Effector memory CD8-positive, alpha-beta T cell (primary cell): ENCODE measurements at regions not wholly inside any gene's neighbourhood (a gene's known extent, or its start where the extent isn't known, plus 50 kb on each side); places are given as distances from the start of the nearest gene placed in this dataset.
"Not testable (repeated sequence)": the region's sequence is repeated elsewhere in the genome, so short reads cannot be mapped to it uniquely, and the experiment has no call there.

Experiments
- ATAC-seq: fragments of 150-1000 bp; cut with Tn5 transposase; replicated peaks from 2 replicates; pipeline ENCODE4 v1.10.0; 2021; ENCODE audit warnings: mild to moderate bottlenecking, moderate library complexity
- DNase-seq, 3 experiments: peaks; one replicate each; pipeline ENCODE4 v3.0.0; 2021
- H3K27ac Mint-ChIP-seq, 2 donors: one replicate each; pipeline ENCODE4 v1.8.0; 2022; ENCODE audit warnings: mild to moderate bottlenecking in 2 of 2, mixed read lengths in 2 of 2, moderate library complexity in 2 of 2
- H3K27me3 Mint-ChIP-seq, 2 donors: one replicate each; pipeline ENCODE4 v1.8.0; 2022; ENCODE audit warnings: mixed read lengths in 2 of 2
- H3K36me3 Mint-ChIP-seq: one replicate; pipeline ENCODE4 v1.8.0; 2022; ENCODE audit warnings: mild to moderate bottlenecking, moderate library complexity, mixed read lengths; ENCODE audit not compliant: insufficient read depth
- H3K4me1 Mint-ChIP-seq, 2 donors: one replicate each; pipeline ENCODE4 v1.8.0; 2022; ENCODE audit warnings: low read depth in 2 of 2, mixed read lengths in 2 of 2
- H3K4me3 Mint-ChIP-seq, 2 donors: one replicate each; pipeline ENCODE4 v1.8.0; 2022; ENCODE audit warnings: mild to moderate bottlenecking in 2 of 2, mixed read lengths in 2 of 2, moderate library complexity in 2 of 2
- H3K9me3 Mint-ChIP-seq, 2 donors: one replicate each; pipeline ENCODE4 v1.8.0; 2022; ENCODE audit warnings: mixed read lengths in 2 of 2

GRCh38 chr16:88327561-88328312 lies 55.0 kb upstream of the ZNF469 start:
- no peak for ATAC-seq
- Mint-ChIP-seq H3K36me3 (no peaks in the 10 kb centered on the region), H3K27ac (no peak overlapping the region), H3K27me3 (peaks cover 0 to 14% of the 10 kb centered on the region in 2 donors), H3K4me1 (no peaks in the 10 kb centered on the region), H3K4me3 (no peak overlapping the region), H3K9me3 (no peaks in the 10 kb centered on the region)
- DNase-seq = no peak

GRCh38 chr16:88328313-88328980 lies 54.3 kb upstream of the ZNF469 start:
- Mint-ChIP-seq H3K36me3 (no peaks in the 10 kb centered on the region), H3K27ac (no peak overlapping the region), H3K4me1 (no peaks in the 10 kb centered on the region), H3K27me3 (peaks cover 0 to 14% of the 10 kb centered on the region in 2 donors), H3K9me3 (no peaks in the 10 kb centered on the region), H3K4me3 (no peak overlapping the region)
- DNase-seq (no peak), ATAC-seq (no peak)

GRCh38 chr16:88329726-88330700 lies 52.7 kb upstream of the ZNF469 start:
- DNase-seq (no peak), ATAC-seq (no peak)
- H3K4me3 Mint-ChIP-seq = no peak overlapping the region
- no peaks in the 10 kb centered on the region for H3K36me3 Mint-ChIP-seq
- H3K4me1 Mint-ChIP-seq = no peaks in the 10 kb centered on the region
- peaks cover 0 to 14% of the 10 kb centered on the region in 2 donors for H3K27me3 Mint-ChIP-seq
- no peak overlapping the region for H3K27ac Mint-ChIP-seq
- no peaks in the 10 kb centered on the region for H3K9me3 Mint-ChIP-seq

DNA sequence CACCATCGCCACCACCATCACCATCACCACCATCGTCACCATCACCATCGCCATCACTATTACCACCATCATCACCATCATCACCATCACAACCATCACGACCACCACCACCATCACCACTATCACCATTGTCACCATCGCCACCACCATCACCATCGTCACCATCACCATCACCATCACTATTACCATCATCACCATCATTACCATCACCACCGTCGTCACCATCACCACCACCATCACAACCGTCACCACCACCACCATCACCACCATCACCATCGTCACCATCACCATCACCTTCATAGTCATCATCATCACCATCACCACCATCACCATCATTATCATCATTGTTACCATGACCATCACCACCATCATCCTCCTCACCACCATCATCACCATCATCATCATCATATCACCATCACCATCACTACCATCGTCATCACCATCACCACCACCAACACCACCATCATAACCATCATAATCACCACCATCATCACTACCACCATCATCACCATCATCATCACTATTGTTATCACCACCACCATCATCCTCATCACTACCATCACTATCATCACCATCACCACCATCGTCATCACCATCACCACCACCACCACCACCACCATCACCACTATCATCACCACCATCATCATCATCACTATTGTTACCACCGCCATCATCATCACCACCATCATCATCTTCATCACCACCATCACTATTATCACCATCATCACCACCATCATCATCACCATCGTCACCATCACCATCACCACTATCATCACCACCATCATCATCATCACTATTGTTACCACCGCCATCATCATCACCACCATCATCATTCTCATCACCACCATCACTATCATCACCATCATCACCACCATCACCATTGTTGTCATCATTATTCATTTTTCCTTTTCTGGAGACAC lies 51.5 kb upstream of the ZNF469 start:
- Mint-ChIP-seq H3K27ac (no peak overlapping the region), H3K9me3 (peaks cover 0 to 2% of the 10 kb centered on the region in 2 donors), H3K4me1 (no peaks in the 10 kb centered on the region)

GRCh38 chr16:88331989-88332920 lies 50.5 kb upstream of the ZNF469 start:
- Mint-ChIP-seq H3K4me3 (no peak overlapping the region), H3K27ac (no peak overlapping the region), H3K27me3 (peaks cover 0 to under 1% of the 10 kb centered on the region in 2 donors), H3K4me1 (no peaks in the 10 kb centered on the region), H3K36me3 (no peaks in the 10 kb centered on the region), H3K9me3 (peaks cover 0 to 2% of the 10 kb centered on the region in 2 donors)
- DNase-seq (no peak), ATAC-seq (no peak)

More for the DNA sequence above, 51.5 kb upstream of the ZNF469 start:
- no peak for ATAC-seq
- Mint-ChIP-seq H3K27me3 (peaks cover 0 to 11% of the 10 kb centered on the region in 2 donors), H3K4me3 (no peak overlapping the region), H3K36me3 (no peaks in the 10 kb centered on the region)
- DNase-seq = no peak

GRCh38 chr16:88332921-88333825 lies 49.6 kb upstream of the ZNF469 start:
- not testable (repeated sequence) for H3K4me1 Mint-ChIP-seq, H3K27ac Mint-ChIP-seq, DNase-seq, H3K27me3 Mint-ChIP-seq, H3K4me3 Mint-ChIP-seq, ATAC-seq, H3K36me3 Mint-ChIP-seq, H3K9me3 Mint-ChIP-seq
